ENCODE measurements at regions not wholly inside any gene's neighbourhood (a gene's known extent, or its start where the extent isn't known, plus 50 kb on each side); places are given as distances from the start of the nearest gene placed in this dataset.
A peak's percentile ranks its signal among the peaks of the same experiment; 100 is the strongest.
"Not testable (repeated sequence)": the region's sequence is repeated elsewhere in the genome, so short reads cannot be mapped to it uniquely, and the experiment has no call there.

GRCh38 chr7:76936346-76936745 lies 95.8 kb downstream of the SPDYE17 start:
- not testable (repeated sequence) for H3K36me3 ChIP-seq (ENCODE audit: control insufficient read depth, insufficient read depth, low read length); H3K4me3 ChIP-seq (ENCODE audit: low read depth, low read length); H3K27me3 ChIP-seq (ENCODE audit: control insufficient read depth, insufficient read depth, low read length); DNase-seq (ENCODE audit: low read depth)
- peak; percentile 66 for FAIRE-seq

GRCh38 chr7:76934711-76935110 lies 97.5 kb downstream of the SPDYE17 start:
- not testable (repeated sequence) for H3K4me3 ChIP-seq (ENCODE audit: low read depth, low read length); H3K27me3 ChIP-seq (ENCODE audit: control insufficient read depth, insufficient read depth, low read length); DNase-seq (ENCODE audit: low read depth); H3K36me3 ChIP-seq (ENCODE audit: control insufficient read depth, insufficient read depth, low read length)
- peak; percentile 80 for FAIRE-seq

GRCh38 chr7:76932957-76933356 lies 99.2 kb downstream of the SPDYE17 start:
- not testable (repeated sequence) for H3K4me3 ChIP-seq (ENCODE audit: low read depth, low read length); H3K27me3 ChIP-seq (ENCODE audit: control insufficient read depth, insufficient read depth, low read length); DNase-seq (ENCODE audit: low read depth); H3K36me3 ChIP-seq (ENCODE audit: control insufficient read depth, insufficient read depth, low read length)
- peak; percentile 80 for FAIRE-seq

- not testable (repeated sequence) for DNase-seq (ENCODE audit: low read depth); H3K36me3 ChIP-seq (ENCODE audit: control insufficient read depth, insufficient read depth, low read length); FAIRE-seq; H3K4me3 ChIP-seq (ENCODE audit: low read depth, low read length); H3K27me3 ChIP-seq (ENCODE audit: control insufficient read depth, insufficient read depth, low read length)
Observed at GRCh38 chr7:76931441-76931840, 100.7 kb downstream of the SPDYE17 start.

- peak; percentile 55 for FAIRE-seq
- H3K36me3 ChIP-seq (ENCODE audit: control insufficient read depth, insufficient read depth, low read length); DNase-seq (ENCODE audit: low read depth); H3K27me3 ChIP-seq (ENCODE audit: control insufficient read depth, insufficient read depth, low read length); H3K4me3 ChIP-seq (ENCODE audit: low read depth, low read length): not testable (repeated sequence)
Observed at GRCh38 chr7:76930416-76930815, 101.7 kb downstream of the SPDYE17 start.

- not testable (repeated sequence) for H3K36me3 ChIP-seq (ENCODE audit: control insufficient read depth, insufficient read depth, low read length); H3K27me3 ChIP-seq (ENCODE audit: control insufficient read depth, insufficient read depth, low read length); FAIRE-seq
Observed at GRCh38 chr7:76928751-76929150, 103.4 kb downstream of the SPDYE17 start.

GRCh38 chr7:76927741-76928393 lies 104.3 kb downstream of the SPDYE17 start:
- H3K4me3 ChIP-seq (ENCODE audit: low read depth, low read length); H3K36me3 ChIP-seq (ENCODE audit: control insufficient read depth, insufficient read depth, low read length); DNase-seq (ENCODE audit: low read depth); H3K27me3 ChIP-seq (ENCODE audit: control insufficient read depth, insufficient read depth, low read length): not testable (repeated sequence)
- FAIRE-seq = peak; percentile 97

More at GRCh38 chr7:76928751-76929150, 103.4 kb downstream of the SPDYE17 start:
- DNase-seq (ENCODE audit: low read depth); H3K4me3 ChIP-seq (ENCODE audit: low read depth, low read length): not testable (repeated sequence)

GRCh38 chr7:76926416-76926815 lies 105.7 kb downstream of the SPDYE17 start:
- not testable (repeated sequence) for H3K36me3 ChIP-seq (ENCODE audit: control insufficient read depth, insufficient read depth, low read length); H3K27me3 ChIP-seq (ENCODE audit: control insufficient read depth, insufficient read depth, low read length); H3K4me3 ChIP-seq (ENCODE audit: low read depth, low read length); DNase-seq (ENCODE audit: low read depth)
- FAIRE-seq = peak; percentile 32

- H3K36me3 ChIP-seq (ENCODE audit: control insufficient read depth, insufficient read depth, low read length); H3K27me3 ChIP-seq (ENCODE audit: control insufficient read depth, insufficient read depth, low read length); H3K4me3 ChIP-seq (ENCODE audit: low read depth, low read length); DNase-seq (ENCODE audit: low read depth): not testable (repeated sequence)
- peak; percentile 50 for FAIRE-seq
Observed at GRCh38 chr7:76924756-76925155, 107.4 kb downstream of the SPDYE17 start.

- not testable (repeated sequence) for DNase-seq (ENCODE audit: low read depth); FAIRE-seq; H3K4me3 ChIP-seq (ENCODE audit: low read depth, low read length); H3K36me3 ChIP-seq (ENCODE audit: control insufficient read depth, insufficient read depth, low read length); H3K27me3 ChIP-seq (ENCODE audit: control insufficient read depth, insufficient read depth, low read length)
Observed at GRCh38 chr7:76918619-76919018, 113.5 kb downstream of the SPDYE17 start.

GRCh38 chr7:76914361-76914760 lies 117.8 kb downstream of the SPDYE17 start:
- not testable (repeated sequence) for FAIRE-seq

GRCh38 chr7:76912011-76912814 lies 119.9 kb downstream of the SPDYE17 start:
- H3K36me3 ChIP-seq (ENCODE audit: control insufficient read depth, insufficient read depth, low read length); H3K27me3 ChIP-seq (ENCODE audit: control insufficient read depth, insufficient read depth, low read length); FAIRE-seq; DNase-seq (ENCODE audit: low read depth); H3K4me3 ChIP-seq (ENCODE audit: low read depth, low read length): not testable (repeated sequence)

More at GRCh38 chr7:76914361-76914760, 117.8 kb downstream of the SPDYE17 start:
- H3K4me3 ChIP-seq (ENCODE audit: low read depth, low read length); H3K27me3 ChIP-seq (ENCODE audit: control insufficient read depth, insufficient read depth, low read length); H3K36me3 ChIP-seq (ENCODE audit: control insufficient read depth, insufficient read depth, low read length); DNase-seq (ENCODE audit: low read depth): not testable (repeated sequence)

- H3K36me3 ChIP-seq (ENCODE audit: control insufficient read depth, insufficient read depth, low read length); H3K27me3 ChIP-seq (ENCODE audit: control insufficient read depth, insufficient read depth, low read length); H3K4me3 ChIP-seq (ENCODE audit: low read depth, low read length); FAIRE-seq; DNase-seq (ENCODE audit: low read depth): not testable (repeated sequence)
Observed at GRCh38 chr7:76904688-76905087, 127.5 kb downstream of the SPDYE17 start.

GRCh38 chr7:76901944-76902710 lies 130.0 kb downstream of the SPDYE17 start:
- not testable (repeated sequence) for DNase-seq (ENCODE audit: low read depth); H3K4me3 ChIP-seq (ENCODE audit: low read depth, low read length); H3K36me3 ChIP-seq (ENCODE audit: control insufficient read depth, insufficient read depth, low read length); H3K27me3 ChIP-seq (ENCODE audit: control insufficient read depth, insufficient read depth, low read length)
- peak; percentile 13 for FAIRE-seq

All from bronchial epithelial cell (primary cell).